MM.1S (cell line): ENCODE measurements at regions not wholly inside any gene's neighbourhood (a gene's known extent, or its start where the extent isn't known, plus 50 kb on each side); places are given as distances from the start of the nearest gene placed in this dataset.

Experiments used
- DNase-seq: peaks from one replicate; pipeline ENCODE4 v3.0.0-alpha.2; 2015
- H2AFZ ChIP-seq: fragments of 300-600 bp; sonication (generic); 2 replicates; pipeline ENCODE4 v1.6.0; 2016; ENCODE audit warnings: antibody characterized with exemption, low read length
- H3F3A ChIP-seq: fragments of 300-600 bp; sonication (generic); 2 replicates; pipeline ENCODE4 v1.6.1; 2016; ENCODE audit warnings: mild to moderate bottlenecking, antibody characterized with exemption, low read length, moderate library complexity, mixed read lengths; ENCODE audit not compliant: insufficient read depth
- H3K27ac ChIP-seq: fragments of 300-600 bp; sonication (generic); 2 replicates; pipeline ENCODE4 v1.5.1; 2016; ENCODE audit warnings: mild to moderate bottlenecking, low read length
- H3K27me3 ChIP-seq: fragments of 300-600 bp; sonication (generic); replicated peaks from 2 replicates; pipeline ENCODE4 v1.6.0; 2016; ENCODE audit warnings: low read length; ENCODE audit not compliant: insufficient read depth
- H3K36me3 ChIP-seq: fragments of 300-600 bp; sonication (generic); replicated peaks from 2 replicates; pipeline ENCODE4 v1.6.1; 2016; ENCODE audit warnings: mild to moderate bottlenecking, low read length, mixed read lengths; ENCODE audit not compliant: insufficient read depth
- H3K4me1 ChIP-seq: fragments of 300-600 bp; sonication (generic); 2 replicates; pipeline ENCODE4 v1.6.1; 2016; ENCODE audit warnings: low read length, mixed read lengths
- H3K4me2 ChIP-seq: fragments of 300-600 bp; sonication (generic); 2 replicates; pipeline ENCODE4 v1.6.0; 2016; ENCODE audit warnings: low read depth, low read length
- H3K4me3 ChIP-seq: fragments of 300-600 bp; sonication (generic); 2 replicates; pipeline ENCODE4 v1.5.1; 2016; ENCODE audit warnings: low read length, mixed read lengths
- H3K79me2 ChIP-seq: fragments of 300-600 bp; sonication (generic); 2 replicates; pipeline ENCODE4 v1.6.1; 2016; ENCODE audit warnings: mixed run types, low read length, mixed read lengths
- H3K9ac ChIP-seq: fragments of 300-600 bp; sonication (generic); 2 replicates; pipeline ENCODE4 v1.6.1; 2016; ENCODE audit warnings: low read length, mixed read lengths
- H3K9me2 ChIP-seq: fragments of 300-600 bp; sonication (generic); replicated peaks from 2 replicates; pipeline ENCODE4 v1.6.1; 2016; ENCODE audit warnings: mild to moderate bottlenecking, low read length, mixed read lengths; ENCODE audit not compliant: insufficient read depth
- H3K9me3 ChIP-seq: fragments of 300-600 bp; sonication (generic); replicated peaks from 2 replicates; pipeline ENCODE4 v1.6.1; 2016; ENCODE audit warnings: mild to moderate bottlenecking, low read length, mixed read lengths; ENCODE audit not compliant: insufficient read depth
- H4K20me1 ChIP-seq: fragments of 300-600 bp; sonication (generic); 2 replicates; pipeline ENCODE4 v1.6.1; 2016; ENCODE audit warnings: mild to moderate bottlenecking, low read length, moderate library complexity, mixed read lengths; ENCODE audit not compliant: insufficient read depth
- CTCF ChIP-seq: fragments of 300-600 bp; sonication (generic); IDR thresholded peaks from 2 replicates; pipeline ENCODE4 v1.5.1; 2016; ENCODE audit warnings: antibody characterized with exemption, low read length, mixed read lengths
- EZH2 ChIP-seq: fragments of 300-600 bp; sonication (generic); optimal IDR thresholded peaks from 2 replicates; pipeline ENCODE3; 2017; ENCODE audit warnings: low read depth, mild to moderate bottlenecking, antibody characterized with exemption, low read length, mixed read lengths
- EZH2phosphoT487 ChIP-seq: fragments of 300-600 bp; sonication (generic); IDR thresholded peaks from 2 replicates; pipeline ENCODE4 v1.6.1; 2018; ENCODE audit warnings: antibody characterized with exemption, low read length

- H3K9me3 ChIP-seq, result no peaks in the 10 kb centered on the region
- no peak for TF ChIP-seq EZH2phosphoT487
- no peak for TF ChIP-seq EZH2
- no peak for TF ChIP-seq CTCF
- H3K27ac ChIP-seq, result no peak overlapping the region
- no peaks in the 10 kb centered on the region for H3F3A ChIP-seq
- no peaks in the 10 kb centered on the region for H3K4me1 ChIP-seq
- no peak overlapping the region for H2AFZ ChIP-seq
- no peaks in the 10 kb centered on the region for H4K20me1 ChIP-seq
- no peak overlapping the region for H3K9ac ChIP-seq
- H3K9me2 ChIP-seq, result no peaks in the 10 kb centered on the region
- H3K36me3 ChIP-seq, result no peaks in the 10 kb centered on the region
- H3K79me2 ChIP-seq, result no peaks in the 10 kb centered on the region
- H3K4me3 ChIP-seq, result no peak overlapping the region
- no peak for DNase-seq
- no peaks in the 10 kb centered on the region for H3K27me3 ChIP-seq
- H3K4me2 ChIP-seq, result no peak overlapping the region
Observed at GRCh38 chr14:27186048-27186447, 588.2 kb upstream of the NOVA1 start.

- Histone ChIP-seq H3K36me3 (no peaks in the 10 kb centered on the region), H3K9ac (no peak overlapping the region), H2AFZ (no peak overlapping the region), H3K79me2 (no peaks in the 10 kb centered on the region), H3K4me1 (no peaks in the 10 kb centered on the region), H4K20me1 (no peaks in the 10 kb centered on the region), H3K9me2 (no peaks in the 10 kb centered on the region), H3K4me2 (no peak overlapping the region), H3K9me3 (no peaks in the 10 kb centered on the region), H3K27me3 (no peaks in the 10 kb centered on the region), H3F3A (no peaks in the 10 kb centered on the region), H3K4me3 (no peak overlapping the region), H3K27ac (no peak overlapping the region)
- TF ChIP-seq CTCF (no peak), EZH2 (no peak), EZH2phosphoT487 (no peak)
- DNase-seq, result no peak
Observed at GRCh38 chr14:27187136-27187535, 589.3 kb upstream of the NOVA1 start.

- Histone ChIP-seq H3K79me2 (no peaks in the 10 kb centered on the region), H3F3A (no peaks in the 10 kb centered on the region), H4K20me1 (no peaks in the 10 kb centered on the region), H2AFZ (no peak overlapping the region), H3K27me3 (no peaks in the 10 kb centered on the region), H3K4me3 (no peak overlapping the region), H3K9ac (no peak overlapping the region), H3K4me1 (no peaks in the 10 kb centered on the region), H3K9me3 (no peaks in the 10 kb centered on the region), H3K4me2 (no peak overlapping the region), H3K36me3 (no peaks in the 10 kb centered on the region), H3K9me2 (no peaks in the 10 kb centered on the region), H3K27ac (no peak overlapping the region)
- DNase-seq, result no peak
- TF ChIP-seq CTCF, result no peak
- no peak for TF ChIP-seq EZH2
- no peak for TF ChIP-seq EZH2phosphoT487
Observed at GRCh38 chr14:27190296-27190695, 592.5 kb upstream of the NOVA1 start.
